ENCODE measurements at regions not wholly inside any gene's neighbourhood (a gene's known extent, or its start where the extent isn't known, plus 50 kb on each side); places are given as distances from the start of the nearest gene placed in this dataset.

GRCh38 chr5:67886761-67887160, 328.8 kb upstream of the PIK3R1 start:
- no peak for DNase-seq (ENCODE audit: low read depth)
- no peak overlapping the region for H3K4me3 ChIP-seq (ENCODE audit: low read depth, low read length)
- no peak for TF ChIP-seq CTCF (IDR thresholded peaks at IDR 0.05; ENCODE audit: insufficient read depth, low read depth, low read length)

GRCh38 chr5:67880876-67881275, 334.7 kb upstream of the PIK3R1 start:
- no peak for DNase-seq (ENCODE audit: low read depth)
- no peak for TF ChIP-seq CTCF (IDR thresholded peaks at IDR 0.05; ENCODE audit: insufficient read depth, low read depth, low read length)
- no peak overlapping the region for H3K4me3 ChIP-seq (ENCODE audit: low read depth, low read length)

- no peak for TF ChIP-seq CTCF (IDR thresholded peaks at IDR 0.05; ENCODE audit: insufficient read depth, low read depth, low read length)
- no peak overlapping the region for H3K4me3 ChIP-seq (ENCODE audit: low read depth, low read length)
- no peak for DNase-seq (ENCODE audit: low read depth)
Measured at GRCh38 chr5:67880511-67880805, 335.1 kb upstream of the PIK3R1 start.

GRCh38 chr5:67879620-67880510, 335.7 kb upstream of the PIK3R1 start:
- DNase-seq (ENCODE audit: low read depth): peak; percentile 52

GRCh38 chr5:67878933-67879332, 336.6 kb upstream of the PIK3R1 start:
- TF ChIP-seq CTCF (IDR thresholded peaks at IDR 0.05; ENCODE audit: insufficient read depth, low read depth, low read length): no peak
- no peak for DNase-seq (ENCODE audit: low read depth)
- no peak overlapping the region for H3K4me3 ChIP-seq (ENCODE audit: low read depth, low read length)

More at GRCh38 chr5:67879620-67880510, 335.7 kb upstream of the PIK3R1 start:
- no peak overlapping the region for H3K4me3 ChIP-seq (ENCODE audit: low read depth, low read length)
- no peak for TF ChIP-seq CTCF (IDR thresholded peaks at IDR 0.05; ENCODE audit: insufficient read depth, low read depth, low read length)

GRCh38 chr5:67876371-67876770, 339.2 kb upstream of the PIK3R1 start:
- no peak for DNase-seq (ENCODE audit: low read depth)
- TF ChIP-seq CTCF (IDR thresholded peaks at IDR 0.05; ENCODE audit: insufficient read depth, low read depth, low read length): no peak
- no peak overlapping the region for H3K4me3 ChIP-seq (ENCODE audit: low read depth, low read length)

DNA sequence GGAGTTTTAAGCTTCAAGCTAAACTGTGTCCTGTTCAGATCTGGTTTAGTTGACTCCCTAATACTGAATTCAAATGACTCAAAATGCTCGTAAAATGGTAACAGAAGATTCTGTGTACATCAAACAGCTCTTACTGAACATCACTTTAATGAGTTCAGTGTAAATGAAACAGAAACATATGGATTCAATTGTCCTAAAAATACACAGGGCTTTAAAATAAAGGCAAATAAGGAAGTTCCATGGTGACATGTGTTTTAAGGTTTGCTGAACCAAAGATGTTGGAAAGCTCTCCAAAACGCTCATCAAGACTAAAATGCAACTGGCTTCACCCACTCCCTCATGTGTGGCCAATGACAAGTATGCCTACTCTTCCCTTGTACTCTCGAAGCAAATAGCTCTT, 340.0 kb upstream of the PIK3R1 start:
- no peak overlapping the region for H3K4me3 ChIP-seq (ENCODE audit: low read depth, low read length)
- no peak for TF ChIP-seq CTCF (IDR thresholded peaks at IDR 0.05; ENCODE audit: insufficient read depth, low read depth, low read length)
- DNase-seq (ENCODE audit: low read depth): peak; percentile 5
